HCT116 (cell line): ENCODE measurements at regions not wholly inside any gene's neighbourhood (a gene's known extent, or its start where the extent isn't known, plus 50 kb on each side); places are given as distances from the start of the nearest gene placed in this dataset.

Experiments used
- EGR1 ChIP-seq: IDR thresholded peaks from 2 replicates; pipeline ENCODE4 v1.6.1; 2012; ENCODE audit warnings: low read depth
- ELF1 ChIP-seq: IDR thresholded peaks from 2 replicates; pipeline ENCODE4 v1.6.1; 2012; ENCODE audit warnings: low read depth, borderline replicate concordance
- EZH2 ChIP-seq: fragments of 200-600 bp; sonication (generic); IDR thresholded peaks from 2 replicates; pipeline ENCODE4 v1.6.1; 2017; ENCODE audit warnings: antibody characterized with exemption, mixed run types
- EZH2phosphoT487 ChIP-seq: fragments of 200-600 bp; IDR thresholded peaks from 2 replicates; pipeline ENCODE4 v1.6.1; 2018; ENCODE audit warnings: antibody characterized with exemption, borderline replicate concordance
- JUND ChIP-seq: IDR thresholded peaks from 2 replicates; pipeline ENCODE4 v1.6.1; 2012
- MAX ChIP-seq: IDR thresholded peaks from 2 replicates; pipeline ENCODE4 v1.6.1; 2012
- POLR2A ChIP-seq: IDR thresholded peaks from 2 replicates; pipeline ENCODE4 v1.7.0; 2011; ENCODE audit warnings: borderline replicate concordance; ENCODE audit not compliant: insufficient read depth, insufficient read length; ENCODE audit errors: extremely low read depth
- SP1 ChIP-seq: IDR thresholded peaks from 2 replicates; pipeline ENCODE4 v1.6.1; 2012; ENCODE audit warnings: low read depth
- TCF7L2 ChIP-seq: IDR thresholded peaks from 2 replicates; pipeline ENCODE4 v1.7.0; 2011; ENCODE audit warnings: borderline replicate concordance, inconsistent platforms; ENCODE audit not compliant: insufficient read depth, insufficient read length; ENCODE audit errors: extremely low read depth
- YY1 ChIP-seq: IDR thresholded peaks from 2 replicates; pipeline ENCODE4 v1.6.1; 2011; ENCODE audit warnings: low read length, low read depth, moderate library complexity, mild to moderate bottlenecking; ENCODE audit not compliant: insufficient replicate concordance; ENCODE audit errors: extremely low read depth
- ZBTB33 ChIP-seq: IDR thresholded peaks from 2 replicates; pipeline ENCODE4 v1.6.1; 2011; ENCODE audit warnings: mild to moderate bottlenecking, low read length, moderate library complexity; ENCODE audit not compliant: insufficient replicate concordance; ENCODE audit errors: extremely low read depth
- TF ChIP-seq, protein P1 (sequence below), 3 experiments: fragments of 200-600 bp in 1 of 3; sonication (generic) in 1 of 3; IDR thresholded peaks in 2 of 3; conservative IDR thresholded peaks in 1 of 3; 2 replicates each; pipeline ENCODE4 v1.5.1; 2012 to 2017; ENCODE audit warnings: low read depth in 2 of 3, low read length in 2 of 3, antibody characterized with exemption in 1 of 3, borderline replicate concordance in 1 of 3, control low read depth in 1 of 3, mild to moderate bottlenecking in 1 of 3, mixed read lengths in 1 of 3, mixed run types in 1 of 3, moderate library complexity in 1 of 3; ENCODE audit not compliant: insufficient read depth in 1 of 3

DNA sequence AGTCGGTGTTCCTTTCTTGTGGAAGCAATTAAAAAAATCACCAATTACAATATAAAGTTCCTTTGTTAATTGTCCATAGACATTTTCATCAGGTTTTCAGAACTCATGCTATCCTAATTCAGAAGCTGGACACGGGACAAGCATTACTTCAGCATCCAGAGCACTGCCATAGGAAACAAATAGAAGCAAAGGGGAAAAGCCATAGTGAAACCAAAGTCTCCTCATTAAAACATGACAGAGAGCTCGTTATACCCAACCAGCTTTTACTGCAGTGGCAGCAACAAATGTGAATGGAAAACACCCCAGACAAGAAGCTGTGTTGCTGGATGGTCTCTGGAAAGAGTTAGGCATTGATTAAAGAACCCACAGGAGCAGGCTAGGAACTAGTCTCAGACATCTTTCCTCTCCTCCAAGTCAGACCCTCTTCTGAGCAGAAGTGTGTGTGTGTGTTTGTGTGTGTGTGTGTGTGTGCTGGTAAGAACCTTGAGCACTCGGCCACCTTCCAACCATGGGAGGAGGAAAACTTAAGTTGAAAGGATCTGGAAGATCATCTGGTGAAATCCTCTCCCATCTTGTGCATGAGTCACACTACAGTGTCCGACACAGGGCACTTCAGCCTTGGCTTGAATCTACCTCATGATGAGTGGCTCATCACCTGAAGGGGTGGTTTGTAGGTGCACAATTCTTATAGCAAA, 162.6 kb upstream of the ADAMTS16 start:
- TF ChIP-seq YY1 (no peak), EZH2 (no peak), MAX (no peak), ELF1 (no peak), EZH2phosphoT487 (no peak), ZBTB33 (no peak), SP1 (no peak), TCF7L2 (no peak), POLR2A (no peak), JUND (no peak), EGR1 (no peak)
- TF ChIP-seq, protein P1, sequence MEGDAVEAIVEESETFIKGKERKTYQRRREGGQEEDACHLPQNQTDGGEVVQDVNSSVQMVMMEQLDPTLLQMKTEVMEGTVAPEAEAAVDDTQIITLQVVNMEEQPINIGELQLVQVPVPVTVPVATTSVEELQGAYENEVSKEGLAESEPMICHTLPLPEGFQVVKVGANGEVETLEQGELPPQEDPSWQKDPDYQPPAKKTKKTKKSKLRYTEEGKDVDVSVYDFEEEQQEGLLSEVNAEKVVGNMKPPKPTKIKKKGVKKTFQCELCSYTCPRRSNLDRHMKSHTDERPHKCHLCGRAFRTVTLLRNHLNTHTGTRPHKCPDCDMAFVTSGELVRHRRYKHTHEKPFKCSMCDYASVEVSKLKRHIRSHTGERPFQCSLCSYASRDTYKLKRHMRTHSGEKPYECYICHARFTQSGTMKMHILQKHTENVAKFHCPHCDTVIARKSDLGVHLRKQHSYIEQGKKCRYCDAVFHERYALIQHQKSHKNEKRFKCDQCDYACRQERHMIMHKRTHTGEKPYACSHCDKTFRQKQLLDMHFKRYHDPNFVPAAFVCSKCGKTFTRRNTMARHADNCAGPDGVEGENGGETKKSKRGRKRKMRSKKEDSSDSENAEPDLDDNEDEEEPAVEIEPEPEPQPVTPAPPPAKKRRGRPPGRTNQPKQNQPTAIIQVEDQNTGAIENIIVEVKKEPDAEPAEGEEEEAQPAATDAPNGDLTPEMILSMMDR (IDR thresholded peaks at IDR 0.05 in 2 of 3, conservative IDR thresholded peaks at IDR 0.05 in 1 of 3; ENCODE audit: borderline replicate concordance in 1 of 3, insufficient read depth in 1 of 3, low read depth in 2 of 3, low read length in 2 of 3), result no peak
